GM23248 (cell line): ENCODE measurements at regions not wholly inside any gene's neighbourhood (a gene's known extent, or its start where the extent isn't known, plus 50 kb on each side); places are given as distances from the start of the nearest gene placed in this dataset.

Source experiments
- DNase-seq: peaks from one replicate; pipeline ENCODE4 v3.0.0-alpha.2; 2015
- H2AFZ ChIP-seq: fragments of 200-600 bp; sonication (generic); 2 replicates; pipeline ENCODE4 v1.6.1; 2016; ENCODE audit warnings: antibody characterized with exemption
- H3F3A ChIP-seq: fragments of 200-600 bp; sonication (generic); 2 replicates; pipeline ENCODE4 v1.6.1; 2016; ENCODE audit warnings: mild to moderate bottlenecking, antibody characterized with exemption, mixed run types; ENCODE audit not compliant: insufficient read depth
- H3K27ac ChIP-seq: fragments of 200-600 bp; sonication (generic); 2 replicates; pipeline ENCODE4 v1.5.1; 2016; ENCODE audit warnings: mild to moderate bottlenecking
- H3K27me3 ChIP-seq: fragments of 200-600 bp; sonication (generic); replicated peaks from 2 replicates; pipeline ENCODE4 v1.6.1; 2016; ENCODE audit warnings: mild to moderate bottlenecking; ENCODE audit not compliant: insufficient read depth
- H3K36me3 ChIP-seq: fragments of 200-600 bp; sonication (generic); 2 replicates; pipeline ENCODE4 v1.6.1; 2016; ENCODE audit warnings: low read depth, mild to moderate bottlenecking
- H3K4me1 ChIP-seq: fragments of 200-600 bp; sonication (generic); 2 replicates; pipeline ENCODE4 v1.6.1; 2016; ENCODE audit warnings: mild to moderate bottlenecking; ENCODE audit not compliant: insufficient read depth
- H3K4me2 ChIP-seq: fragments of 200-600 bp; sonication (generic); one replicate; pipeline ENCODE4 v1.6.1; 2016; ENCODE audit warnings: mild to moderate bottlenecking; ENCODE audit not compliant: unreplicated experiment
- H3K4me3 ChIP-seq: fragments of 200-600 bp; sonication (generic); 2 replicates; pipeline ENCODE4 v1.5.1; 2016; ENCODE audit warnings: mild to moderate bottlenecking
- H3K79me2 ChIP-seq: fragments of 200-600 bp; sonication (generic); 2 replicates; pipeline ENCODE4 v1.6.1; 2016; ENCODE audit warnings: mild to moderate bottlenecking; ENCODE audit not compliant: insufficient read depth
- H3K9ac ChIP-seq: fragments of 200-600 bp; sonication (generic); 2 replicates; pipeline ENCODE4 v1.6.1; 2016; ENCODE audit warnings: mild to moderate bottlenecking
- H3K9me2 ChIP-seq: fragments of 200-600 bp; sonication (generic); 2 replicates; pipeline ENCODE4 v1.6.1; 2016; ENCODE audit warnings: mixed run types, mild to moderate bottlenecking, moderate library complexity; ENCODE audit not compliant: insufficient read depth
- H3K9me3 ChIP-seq: fragments of 200-600 bp; sonication (generic); one replicate; pipeline ENCODE4 v1.6.1; 2017; ENCODE audit warnings: low read depth
- H4K20me1 ChIP-seq: fragments of 200-600 bp; sonication (generic); 2 replicates; pipeline ENCODE4 v1.6.0; 2016; ENCODE audit not compliant: insufficient read depth
- EZH2 ChIP-seq: fragments of 200-600 bp; sonication (generic); IDR thresholded peaks from 2 replicates; pipeline ENCODE4 v1.6.1; 2018; ENCODE audit warnings: antibody characterized with exemption, mild to moderate bottlenecking; ENCODE audit not compliant: insufficient read depth, poor library complexity, severe bottlenecking
- EZH2phosphoT487 ChIP-seq: fragments of 200-600 bp; sonication (generic); IDR thresholded peaks from 2 replicates; pipeline ENCODE4 v1.6.1; 2018; ENCODE audit warnings: antibody characterized with exemption, moderate library complexity, mild to moderate bottlenecking, low read depth; ENCODE audit not compliant: insufficient read depth
- WGBS, 2 experiments: methylation state at CpG; one replicate each; pipeline ENCODE4 v1.1.6; 2015 to 2017; ENCODE audit warnings: low lambda C conversion rate in 2 of 2, low coverage in 1 of 2; ENCODE audit errors: missing lambda C conversion rate in 2 of 2; 5-methylcytosine and 5-hydroxymethylcytosine counted together
- in situ Hi-C: fragments of 300-500 bp; cut with MboI; formaldehyde crosslinking; loops from 2 replicates; pipeline ENCODE4 v1.15.0; 2020

DNA sequence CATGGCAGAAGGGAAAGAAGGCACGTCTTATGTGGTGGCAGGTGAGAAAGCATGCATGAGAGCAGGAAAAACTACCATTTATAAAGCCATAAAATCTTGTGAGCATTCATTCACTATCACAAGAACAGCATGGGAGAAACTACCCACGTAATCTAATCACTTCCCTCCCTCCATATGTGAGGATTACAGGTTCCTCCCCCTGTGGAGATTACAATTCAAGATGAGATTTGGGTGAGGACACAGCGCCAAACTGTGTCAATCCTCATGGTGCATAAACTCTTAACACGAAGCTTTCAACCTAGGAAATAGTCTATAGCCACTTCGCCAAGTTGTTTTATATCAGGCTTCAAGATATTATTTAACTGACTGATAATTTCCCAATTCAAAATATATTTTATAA, 595.5 kb downstream of the FBXO15 start:
- Histone ChIP-seq H2AFZ (no peak overlapping the region), H3K9me3 (peaks cover 3% of the 10 kb centered on the region), H3K9me2 (no peaks in the 10 kb centered on the region), H3K36me3 (no peaks in the 10 kb centered on the region), H3F3A (no peaks in the 10 kb centered on the region), H3K9ac (no peak overlapping the region), H3K4me2 (no peak overlapping the region), H4K20me1 (no peaks in the 10 kb centered on the region), H3K27me3 (no peaks in the 10 kb centered on the region), H3K4me1 (no peaks in the 10 kb centered on the region), H3K4me3 (no peak overlapping the region), H3K27ac (no peak overlapping the region), H3K79me2 (no peaks in the 10 kb centered on the region)
- 52 to 56% methylated on average over 5 of the region's 5 CpGs for WGBS, 2 experiments
- no peak for TF ChIP-seq EZH2
- TF ChIP-seq EZH2phosphoT487, result no peak
- DNase-seq, result no peak
- in situ Hi-C loops, result no loop called here

DNA sequence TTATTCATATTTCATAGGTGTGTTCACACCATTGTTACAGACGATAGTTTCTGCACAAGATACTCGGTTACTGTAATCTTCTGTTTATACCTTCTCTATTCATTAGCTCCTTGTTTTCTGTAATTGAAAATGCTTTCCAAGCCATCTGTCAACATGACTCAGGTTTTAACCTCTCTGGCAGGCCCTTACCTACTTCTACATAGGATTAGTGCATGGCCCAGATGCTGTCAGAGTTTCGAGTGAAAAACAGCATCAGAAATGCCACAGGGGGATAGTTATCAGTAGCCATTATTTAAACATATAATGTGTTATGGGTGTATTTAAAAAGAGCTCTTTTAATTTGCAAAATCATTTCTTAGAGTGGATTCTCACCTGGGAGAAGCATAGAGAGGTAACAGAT, 596.4 kb downstream of the FBXO15 start:
- H3K79me2 ChIP-seq, result no peaks in the 10 kb centered on the region
- H3K4me2 ChIP-seq, result no peak overlapping the region
- H3K36me3 ChIP-seq, result no peaks in the 10 kb centered on the region
- no peak for TF ChIP-seq EZH2
- no peak for TF ChIP-seq EZH2phosphoT487
- H3K9me3 ChIP-seq, result peaks cover 3% of the 10 kb centered on the region
- no peak overlapping the region for H3K9ac ChIP-seq
- no peak overlapping the region for H3K4me3 ChIP-seq
- in situ Hi-C loops, result no loop called here
- no peaks in the 10 kb centered on the region for H3F3A ChIP-seq
- H3K9me2 ChIP-seq, result no peaks in the 10 kb centered on the region
- H2AFZ ChIP-seq, result no peak overlapping the region
- H3K27me3 ChIP-seq, result no peaks in the 10 kb centered on the region
- DNase-seq, result no peak
- WGBS, 2 experiments, result 82 to 85% methylated on average over 3 of the region's 3 CpGs
- no peaks in the 10 kb centered on the region for H3K4me1 ChIP-seq
- no peak overlapping the region for H3K27ac ChIP-seq
- no peaks in the 10 kb centered on the region for H4K20me1 ChIP-seq

DNA sequence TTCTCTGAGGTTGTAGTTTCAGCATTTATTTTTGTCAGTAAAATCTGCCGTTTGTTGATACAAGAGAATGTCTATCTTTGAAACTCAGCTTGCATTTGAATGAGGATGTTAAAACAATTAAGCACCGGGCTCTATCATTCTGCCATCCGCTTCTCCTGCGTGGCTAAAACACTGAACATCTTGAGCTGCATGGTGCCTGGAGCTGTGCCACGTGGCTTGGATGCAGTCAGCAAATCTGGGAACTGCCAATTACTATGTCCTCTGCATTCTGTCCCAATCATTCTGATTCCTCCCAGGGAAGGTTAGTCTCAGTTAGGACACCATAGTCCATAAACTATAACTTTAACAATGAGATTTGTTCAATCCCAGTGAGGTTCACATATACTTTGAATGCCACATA, 598.4 kb downstream of the FBXO15 start:
- no peak overlapping the region for H3K4me3 ChIP-seq
- H3K79me2 ChIP-seq, result no peaks in the 10 kb centered on the region
- H3F3A ChIP-seq, result no peaks in the 10 kb centered on the region
- no peak overlapping the region for H3K27ac ChIP-seq
- H3K9ac ChIP-seq, result no peak overlapping the region
- in situ Hi-C loops, result no loop called here
- H3K4me2 ChIP-seq, result no peak overlapping the region
- H3K4me1 ChIP-seq, result no peaks in the 10 kb centered on the region
- H3K9me2 ChIP-seq, result no peaks in the 10 kb centered on the region
- 0 out of 2 replicates have a peak overlapping the region, but pooled peaks have one; percentile 29 for H2AFZ ChIP-seq
- H3K9me3 ChIP-seq, result peaks cover 3% of the 10 kb centered on the region
- no peak for TF ChIP-seq EZH2phosphoT487
- TF ChIP-seq EZH2, result no peak
- 12 to 13% methylated on average over 5 of the region's 5 CpGs for WGBS, 2 experiments
- DNase-seq, result peak; percentile 3
- H3K36me3 ChIP-seq, result no peaks in the 10 kb centered on the region
- H4K20me1 ChIP-seq, result no peaks in the 10 kb centered on the region
- no peaks in the 10 kb centered on the region for H3K27me3 ChIP-seq

DNA sequence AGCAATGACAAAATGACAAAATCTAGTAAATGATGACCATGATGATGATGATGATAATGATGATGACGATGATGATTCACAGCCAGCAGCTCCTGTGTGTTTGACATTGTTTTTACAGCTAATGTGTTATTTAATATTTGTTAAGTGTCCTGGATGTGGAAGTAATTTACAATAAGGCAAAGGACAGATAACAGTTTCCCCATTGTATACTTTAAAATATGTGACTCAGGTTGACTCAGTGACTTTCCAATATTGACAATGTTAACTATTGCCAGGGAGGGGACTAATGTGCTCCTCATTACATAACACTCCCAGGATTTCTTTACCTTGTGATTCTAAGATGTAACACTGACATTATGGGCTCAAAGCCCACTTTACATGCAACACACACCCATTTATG, 602.2 kb downstream of the FBXO15 start:
- Histone ChIP-seq H3F3A (no peaks in the 10 kb centered on the region), H4K20me1 (no peaks in the 10 kb centered on the region), H3K4me3 (no peak overlapping the region), H3K36me3 (no peaks in the 10 kb centered on the region), H3K27me3 (no peaks in the 10 kb centered on the region), H3K79me2 (no peaks in the 10 kb centered on the region), H3K9me3 (no peaks in the 10 kb centered on the region), H3K4me2 (no peak overlapping the region), H3K4me1 (no peaks in the 10 kb centered on the region), H3K27ac (no peak overlapping the region), H2AFZ (no peak overlapping the region), H3K9me2 (no peaks in the 10 kb centered on the region), H3K9ac (no peak overlapping the region)
- DNase-seq, result peak; percentile 10
- TF ChIP-seq EZH2phosphoT487 (no peak), EZH2 (no peak)
- 0 to 3% methylated on average over 1 of the region's 1 CpG for WGBS, 2 experiments
- in situ Hi-C loops, result no loop called here

DNA sequence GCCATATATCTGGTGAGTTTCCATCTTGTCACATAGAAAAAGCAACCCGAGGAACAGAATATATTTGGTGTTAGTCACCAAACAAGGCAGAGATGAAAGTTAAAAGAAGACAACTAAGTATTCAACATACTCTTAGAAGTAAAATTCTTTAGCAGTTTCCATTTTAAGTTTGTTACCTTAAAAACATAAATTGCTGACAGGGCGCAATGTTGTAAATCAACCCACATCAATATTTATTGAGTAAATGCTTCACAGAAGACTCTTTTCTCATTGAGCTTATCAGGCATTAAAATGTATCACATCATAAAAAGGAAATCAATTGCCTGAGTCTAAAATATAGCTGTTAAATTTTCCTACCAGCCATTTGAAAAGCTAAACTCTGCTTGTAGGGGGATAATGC, 603.0 kb downstream of the FBXO15 start:
- no peak overlapping the region for H3K9ac ChIP-seq
- no peaks in the 10 kb centered on the region for H3K9me2 ChIP-seq
- no peaks in the 10 kb centered on the region for H3K4me1 ChIP-seq
- H3K36me3 ChIP-seq, result no peaks in the 10 kb centered on the region
- H3K27ac ChIP-seq, result no peak overlapping the region
- no peaks in the 10 kb centered on the region for H3F3A ChIP-seq
- H3K27me3 ChIP-seq, result no peaks in the 10 kb centered on the region
- no peak overlapping the region for H3K4me2 ChIP-seq
- H3K79me2 ChIP-seq, result no peaks in the 10 kb centered on the region
- H4K20me1 ChIP-seq, result no peaks in the 10 kb centered on the region
- in situ Hi-C loops, result no loop called here
- no peak overlapping the region for H3K4me3 ChIP-seq
- no peak overlapping the region for H2AFZ ChIP-seq
- WGBS, 2 experiments, result 73 to 77% methylated on average over 2 of the region's 2 CpGs
- no peak for DNase-seq
- H3K9me3 ChIP-seq, result no peaks in the 10 kb centered on the region
- TF ChIP-seq EZH2phosphoT487, result no peak
- TF ChIP-seq EZH2, result no peak
